NCI-H69 (cell line): ENCODE measurements at regions not wholly inside any gene's neighbourhood (a gene's known extent, or its start where the extent isn't known, plus 50 kb on each side); places are given as distances from the start of the nearest gene placed in this dataset.
"Not testable (repeated sequence)": the region's sequence is repeated elsewhere in the genome, so short reads cannot be mapped to it uniquely, and the experiment has no call there.

Experiments
- DNase-seq: peaks from one replicate; lab custom pipeline; 2025; lab: John Stamatoyannopoulos, UW

DNA sequence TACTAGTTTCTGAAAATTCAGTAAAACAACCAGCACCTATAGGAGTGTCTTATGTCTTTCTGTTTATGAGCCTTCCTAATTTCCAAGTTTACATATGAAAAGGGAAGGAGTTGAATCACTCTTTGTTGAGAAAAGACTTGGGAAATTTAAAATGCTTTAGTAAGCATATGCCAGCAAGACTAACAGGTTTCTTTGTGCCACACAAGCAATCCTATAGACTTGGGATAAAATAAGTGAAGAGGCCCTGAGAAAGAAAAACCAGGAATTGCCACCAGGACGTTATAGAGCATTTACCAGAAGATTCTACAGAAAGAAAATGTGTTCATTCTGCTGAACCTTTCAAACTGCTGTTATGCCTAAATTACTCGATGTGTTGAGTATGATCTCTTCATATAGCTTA, 1099.1 kb downstream of the EPHA3 start:
- DNase-seq: not testable (repeated sequence)

DNA sequence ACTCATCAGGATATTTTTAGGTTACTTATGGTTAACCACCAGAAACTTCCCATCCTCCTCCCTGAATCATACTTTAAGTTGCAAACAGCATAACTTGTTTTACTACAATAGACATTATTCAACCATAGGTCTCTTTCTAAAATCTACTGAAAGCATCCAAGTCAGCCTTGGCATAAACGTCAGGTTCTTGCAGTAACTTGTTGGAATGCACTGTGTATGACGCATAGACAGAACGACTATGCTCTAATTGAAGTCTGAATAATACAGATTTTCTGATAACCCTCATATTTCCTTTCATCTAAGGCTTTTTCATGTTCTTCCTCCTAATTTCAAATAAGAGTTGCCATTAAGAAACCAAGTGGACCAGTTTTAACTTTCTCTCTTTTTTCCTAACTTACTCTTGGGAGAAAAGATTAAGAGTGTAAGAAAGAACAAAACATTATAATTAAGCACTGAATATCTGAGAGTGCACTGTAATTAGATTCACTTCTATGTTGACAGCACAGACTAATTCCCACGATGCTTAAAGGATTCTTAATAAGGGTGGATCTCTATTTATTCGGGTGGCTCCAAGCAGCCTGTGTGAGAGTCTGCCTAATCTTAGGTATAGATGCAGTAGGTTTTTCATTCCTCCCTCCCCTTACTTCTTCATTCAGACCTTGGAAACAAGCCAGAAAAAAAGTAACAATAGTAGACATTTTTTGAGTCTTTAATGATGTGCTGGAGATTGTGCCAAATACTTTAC, 1100.1 kb downstream of the EPHA3 start:
- not testable (repeated sequence) for DNase-seq

GRCh38 chr3:90221900-90222299, 1114.5 kb downstream of the EPHA3 start:
- no peak for DNase-seq

DNA sequence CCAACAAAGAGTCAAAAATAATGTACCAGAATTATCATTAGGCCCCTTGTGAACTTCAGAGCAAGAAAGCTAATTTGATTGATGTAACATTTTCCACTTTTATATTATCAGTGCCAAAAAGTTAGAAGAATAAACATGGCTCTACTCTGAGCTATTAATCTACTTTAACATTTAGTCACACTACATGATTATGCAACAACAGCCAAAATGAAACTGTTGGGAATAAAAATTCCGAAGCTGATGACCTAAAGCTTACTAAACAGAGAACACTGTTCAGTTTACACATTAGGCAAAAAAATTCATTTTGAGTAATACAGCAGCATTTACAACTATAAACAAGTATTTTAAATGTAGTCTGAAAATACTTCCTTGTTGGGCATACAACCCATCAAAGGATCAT, 1134.1 kb downstream of the EPHA3 start:
- no peak for DNase-seq

GRCh38 chr3:90253131-90253530, 1145.7 kb downstream of the EPHA3 start:
- no peak for DNase-seq

- no peak for DNase-seq
Observed at GRCh38 chr3:90261481-90262433, 1154.3 kb downstream of the EPHA3 start.
